H9 (cell line): ENCODE measurements at regions not wholly inside any gene's neighbourhood (a gene's known extent, or its start where the extent isn't known, plus 50 kb on each side); places are given as distances from the start of the nearest gene placed in this dataset.
"Not testable (repeated sequence)": the region's sequence is repeated elsewhere in the genome, so short reads cannot be mapped to it uniquely, and the experiment has no call there.

Experiments
- DNase-seq: peaks from one replicate; pipeline ENCODE4 v3.0.0-alpha.2; 2017
- H2AFZ ChIP-seq: one replicate; pipeline ENCODE4 v1.6.1; 2013; ENCODE audit warnings: mild to moderate bottlenecking, low read length, control low read depth, moderate library complexity
- H2AK5ac ChIP-seq: 2 replicates; pipeline ENCODE4 v1.6.1; 2013; ENCODE audit warnings: low read length, control low read depth, mixed read lengths; ENCODE audit not compliant: insufficient read length
- H2BK120ac ChIP-seq: one replicate; pipeline ENCODE4 v1.6.1; 2013; ENCODE audit warnings: low read depth, mild to moderate bottlenecking, low read length, control low read depth, inconsistent platforms; ENCODE audit not compliant: poor library complexity, severe bottlenecking
- H2BK12ac ChIP-seq: 2 replicates; pipeline ENCODE4 v1.6.1; 2013; ENCODE audit warnings: low read length, control low read depth, mixed read lengths, low read depth; ENCODE audit not compliant: insufficient read length
- H2BK15ac ChIP-seq: 2 replicates; pipeline ENCODE4 v1.6.1; 2013; ENCODE audit warnings: low read depth, low read length, control low read depth
- H2BK20ac ChIP-seq: one replicate; pipeline ENCODE4 v1.6.1; 2013; ENCODE audit warnings: low read depth, mild to moderate bottlenecking, low read length, control low read depth, inconsistent platforms; ENCODE audit not compliant: poor library complexity, severe bottlenecking
- H2BK5ac ChIP-seq: 2 replicates; pipeline ENCODE4 v1.6.1; 2013; ENCODE audit warnings: low read length, control low read depth, mixed read lengths; ENCODE audit not compliant: insufficient read length
- H3K14ac ChIP-seq: 2 replicates; pipeline ENCODE4 v1.6.1; 2013; ENCODE audit warnings: low read length, control low read depth; ENCODE audit not compliant: insufficient read depth
- H3K18ac ChIP-seq: 2 replicates; pipeline ENCODE4 v1.6.1; 2013; ENCODE audit warnings: low read depth, mild to moderate bottlenecking, mixed read lengths, low read length, control low read depth; ENCODE audit not compliant: insufficient read length
- H3K23ac ChIP-seq: 2 replicates; pipeline ENCODE4 v1.6.1; 2013; ENCODE audit warnings: low read length, control low read depth, mixed read lengths, low read depth; ENCODE audit not compliant: insufficient read length
- H3K23me2 ChIP-seq: 2 replicates; pipeline ENCODE4 v1.6.1; 2013; ENCODE audit warnings: low read depth, mild to moderate bottlenecking, mixed read lengths, low read length, control low read depth; ENCODE audit not compliant: insufficient read length, poor library complexity, severe bottlenecking
- H3K27ac ChIP-seq: 2 replicates; pipeline ENCODE4 v1.5.1; 2013; ENCODE audit warnings: low read length, control low read depth, mixed read lengths, low read depth; ENCODE audit not compliant: insufficient read length
- H3K27me3 ChIP-seq: 2 replicates; pipeline ENCODE4 v1.6.1; 2013; ENCODE audit warnings: low read length, control low read depth, inconsistent platforms; ENCODE audit not compliant: insufficient read depth
- H3K4ac ChIP-seq: 2 replicates; pipeline ENCODE4 v1.6.1; 2013; ENCODE audit warnings: low read depth, mild to moderate bottlenecking, control low read depth, inconsistent platforms, low read length, moderate library complexity
- H3K4me1 ChIP-seq: 2 replicates; pipeline ENCODE4 v1.6.1; 2013; ENCODE audit warnings: low read length, control low read depth, inconsistent platforms; ENCODE audit not compliant: insufficient read depth
- H3K4me2 ChIP-seq: 2 replicates; pipeline ENCODE4 v1.6.1; 2013; ENCODE audit warnings: low read length, control low read depth, mixed read lengths; ENCODE audit not compliant: insufficient read length, insufficient read depth
- H3K56ac ChIP-seq: 2 replicates; pipeline ENCODE4 v1.6.1; 2013; ENCODE audit warnings: low read depth, mild to moderate bottlenecking, mixed read lengths, low read length, control low read depth; ENCODE audit not compliant: insufficient read length
- H3K79me1 ChIP-seq: 2 replicates; pipeline ENCODE4 v1.6.1; 2013; ENCODE audit warnings: low read depth, mild to moderate bottlenecking, moderate library complexity, low read length, control low read depth, inconsistent platforms; ENCODE audit not compliant: insufficient read depth, poor library complexity, severe bottlenecking
- H3K79me2 ChIP-seq: 2 replicates; pipeline ENCODE4 v1.6.1; 2013; ENCODE audit warnings: low read length, control low read depth, inconsistent platforms; ENCODE audit not compliant: insufficient read depth
- H3K9ac ChIP-seq: 2 replicates; pipeline ENCODE4 v1.6.1; 2013; ENCODE audit warnings: low read length, control low read depth, mixed read lengths; ENCODE audit not compliant: insufficient read length; ENCODE audit errors: extremely low read depth
- H3K9me3 ChIP-seq: one replicate; pipeline ENCODE4 v1.6.1; 2013; ENCODE audit warnings: low read depth, low read length, inconsistent platforms; ENCODE audit not compliant: control insufficient read depth
- H3T11ph ChIP-seq: one replicate; pipeline ENCODE4 v1.6.1; 2013; ENCODE audit warnings: mild to moderate bottlenecking, low read length, control low read depth, inconsistent platforms
- H4K20me1 ChIP-seq: one replicate; pipeline ENCODE4 v1.6.1; 2013; ENCODE audit not compliant: control insufficient read depth, insufficient read length, insufficient read depth
- H4K5ac ChIP-seq: 2 replicates; pipeline ENCODE4 v1.6.1; 2013; ENCODE audit warnings: low read depth, mild to moderate bottlenecking, mixed read lengths, low read length, control low read depth; ENCODE audit not compliant: insufficient read length
- H4K8ac ChIP-seq: replicated peaks from 2 replicates; pipeline ENCODE4 v1.6.1; 2013; ENCODE audit warnings: low read length, control low read depth, mixed read lengths, low read depth; ENCODE audit not compliant: insufficient read length
- H4K91ac ChIP-seq: 2 replicates; pipeline ENCODE4 v1.6.1; 2013; ENCODE audit warnings: low read depth, mild to moderate bottlenecking, moderate library complexity, mixed read lengths, low read length, control low read depth; ENCODE audit not compliant: insufficient read length
- H3K27ac Mint-ChIP-seq, 3 experiments: 2 replicates in 2 of 3; 3 replicates in 1 of 3; pipeline ENCODE4 v1.8.0; 2020 to 2021; ENCODE audit warnings: mixed read lengths in 3 of 3, mild to moderate bottlenecking in 1 of 3, moderate library complexity in 1 of 3
- H3K27me3 Mint-ChIP-seq: 2 replicates; pipeline ENCODE4 v1.8.0; 2021; ENCODE audit warnings: low read depth, mild to moderate bottlenecking, moderate library complexity, mixed read lengths
- H3K36me3 Mint-ChIP-seq, 3 experiments: 2 replicates in 2 of 3; 3 replicates in 1 of 3; pipeline ENCODE4 v1.8.0; 2020 to 2021; ENCODE audit warnings: low read depth in 3 of 3, mixed read lengths in 3 of 3; ENCODE audit not compliant: insufficient read depth in 1 of 3
- H3K4me1 Mint-ChIP-seq, 2 experiments: 2 replicates each; pipeline ENCODE4 v1.8.0; 2020; ENCODE audit warnings: mixed read lengths in 2 of 2
- H3K4me3 Mint-ChIP-seq, 2 experiments: 2 replicates in 1 of 2; 3 replicates in 1 of 2; pipeline ENCODE4 v1.8.0; 2020 to 2021; ENCODE audit warnings: mild to moderate bottlenecking in 2 of 2, mixed read lengths in 2 of 2, moderate library complexity in 1 of 2
- H3K9me3 Mint-ChIP-seq, 2 experiments: 2 replicates in 1 of 2; 3 replicates in 1 of 2; pipeline ENCODE4 v1.8.0; 2020; ENCODE audit warnings: mild to moderate bottlenecking in 2 of 2, mixed read lengths in 2 of 2, moderate library complexity in 1 of 2
- WGBS: extraction: QIAGEN DNeasy Blood & Tissue Kit; methylation state at CpG from one replicate; pipeline ENCODE4 v1.1.7; 2013; ENCODE audit warnings: missing lambda C conversion rate, low lambda C conversion rate, mixed read lengths; ENCODE audit not compliant: insufficient read length; ENCODE audit errors: extremely low coverage; 5-methylcytosine and 5-hydroxymethylcytosine counted together

DNA sequence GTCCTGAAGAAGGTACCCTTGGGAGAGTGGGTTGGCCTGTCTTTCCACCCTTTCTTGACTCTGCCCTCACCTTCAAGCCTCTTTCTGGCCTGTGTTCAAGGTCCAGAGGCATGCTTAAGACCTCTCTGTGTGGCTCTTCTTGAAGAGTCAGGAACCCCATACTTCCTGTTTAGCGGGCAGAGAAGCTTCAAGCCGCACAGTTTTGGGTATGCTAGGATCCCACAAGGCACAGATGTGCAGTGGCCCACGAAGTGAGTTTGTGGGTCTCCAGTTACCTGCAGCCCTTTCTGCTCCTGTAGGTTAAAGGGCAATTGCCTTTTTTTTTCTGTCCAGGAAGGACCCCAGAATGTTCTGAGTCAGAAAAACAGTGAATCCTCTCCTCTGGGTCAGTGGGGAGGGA is 87.4 kb upstream of the FCGR1A start:
- not testable (repeated sequence) for H3K79me2 ChIP-seq, H4K8ac ChIP-seq, H3K27me3 ChIP-seq, H3K14ac ChIP-seq, H2BK15ac ChIP-seq, H3K27ac Mint-ChIP-seq, H3K9me3 Mint-ChIP-seq, H3K79me1 ChIP-seq, H4K91ac ChIP-seq, H3K36me3 Mint-ChIP-seq, H3K23ac ChIP-seq, H3K27ac ChIP-seq, H3K4me1 ChIP-seq, H3K9ac ChIP-seq, H3K9me3 ChIP-seq, H2BK12ac ChIP-seq, H3K4me3 Mint-ChIP-seq, H2BK120ac ChIP-seq, H4K5ac ChIP-seq, H3T11ph ChIP-seq, H3K4me2 ChIP-seq, H2AK5ac ChIP-seq, H3K56ac ChIP-seq, DNase-seq, H3K23me2 ChIP-seq, H2AFZ ChIP-seq, H2BK5ac ChIP-seq, H4K20me1 ChIP-seq, H3K27me3 Mint-ChIP-seq, H3K4ac ChIP-seq, H2BK20ac ChIP-seq, H3K18ac ChIP-seq, H3K4me1 Mint-ChIP-seq
- no CpG with 5 or more reads among the region's 3 CpGs for WGBS

DNA sequence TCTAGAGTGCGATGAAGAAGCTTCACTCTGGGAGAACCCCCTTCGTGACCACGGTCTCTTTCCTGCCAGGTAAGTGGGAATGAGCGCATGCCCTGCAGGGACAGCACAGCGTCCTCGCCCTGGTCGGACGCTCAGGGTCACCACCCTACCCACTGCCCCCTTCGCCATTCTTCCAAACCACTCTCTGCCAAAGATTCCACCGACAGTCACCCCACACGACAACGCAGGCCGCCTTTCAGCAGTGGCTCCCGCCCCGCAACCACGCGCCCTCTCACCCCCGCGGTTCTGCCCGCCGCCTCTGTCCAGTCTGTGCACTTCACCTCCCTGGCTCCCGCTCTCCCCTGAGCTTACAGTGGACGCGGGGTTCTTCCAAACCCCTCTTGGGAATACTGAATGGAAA is 82.3 kb upstream of the FCGR1A start:
- not testable (repeated sequence) for H3K4me1 ChIP-seq, H2BK20ac ChIP-seq, H3K4me1 Mint-ChIP-seq, H3K56ac ChIP-seq, H3K27ac ChIP-seq, H2BK12ac ChIP-seq, H3K79me2 ChIP-seq, H2BK5ac ChIP-seq, H3K36me3 Mint-ChIP-seq, H3K18ac ChIP-seq, H3K23me2 ChIP-seq, H3K79me1 ChIP-seq, H3K27me3 ChIP-seq, H4K8ac ChIP-seq, H3K27ac Mint-ChIP-seq, H3K9me3 Mint-ChIP-seq, H3K23ac ChIP-seq, H2BK15ac ChIP-seq, H3K27me3 Mint-ChIP-seq, H3T11ph ChIP-seq, H2AK5ac ChIP-seq, H3K4me3 Mint-ChIP-seq, H3K4me2 ChIP-seq, H4K5ac ChIP-seq, H2BK120ac ChIP-seq, H4K91ac ChIP-seq, H3K9me3 ChIP-seq, H4K20me1 ChIP-seq, H3K4ac ChIP-seq, H3K14ac ChIP-seq, H3K9ac ChIP-seq, DNase-seq, H2AFZ ChIP-seq
- no CpG with 5 or more reads among the region's 24 CpGs for WGBS
